Loucy (cell line): ENCODE measurements at regions not wholly inside any gene's neighbourhood (a gene's known extent, or its start where the extent isn't known, plus 50 kb on each side); places are given as distances from the start of the nearest gene placed in this dataset.

ENCODE experiments used
- CTCF ChIP-seq: fragments of 200-600 bp; sonication (generic); conservative IDR thresholded peaks from 2 replicates; pipeline ENCODE4 v1.5.1; 2014; ENCODE audit warnings: mild to moderate bottlenecking, antibody characterized with exemption, low read length
- EZH2phosphoT487 ChIP-seq: fragments of 200-600 bp; IDR thresholded peaks from 2 replicates; pipeline ENCODE4 v1.6.1; 2018; ENCODE audit warnings: antibody characterized with exemption, mild to moderate bottlenecking, moderate library complexity, borderline replicate concordance

GRCh38 chr6:45724511-45724910 lies 291.1 kb downstream of the CLIC5 start:
- TF ChIP-seq CTCF (no peak), EZH2phosphoT487 (no peak)
